Keratinocyte (primary cell): ENCODE measurements at regions not wholly inside any gene's neighbourhood (a gene's known extent, or its start where the extent isn't known, plus 50 kb on each side); places are given as distances from the start of the nearest gene placed in this dataset.

Experiments used
- DNase-seq: peaks from one replicate; pipeline ENCODE4 v3.0.0-alpha.2; 2011; ENCODE audit warnings: low read depth, missing footprints, low spot score
- FAIRE-seq: peaks from 2 replicates; lab custom pipeline; 2011; peaks lifted over from hg19 to GRCh38; lab: Jason Lieb, UNC
- H2AFZ ChIP-seq: 2 replicates; pipeline ENCODE4 v1.6.0; 2012; ENCODE audit warnings: low read length, control low read depth, inconsistent platforms; ENCODE audit not compliant: control insufficient read depth
- H3K27ac ChIP-seq: 2 replicates; pipeline ENCODE4 v1.5.1; 2011; ENCODE audit warnings: low read length; ENCODE audit not compliant: control insufficient read depth, insufficient read depth
- H3K27me3 ChIP-seq: 3 replicates; pipeline ENCODE4 v1.6.0; 2011; ENCODE audit warnings: low read length; ENCODE audit not compliant: control insufficient read depth, insufficient read depth; ENCODE audit errors: extremely low read depth
- H3K36me3 ChIP-seq, 2 experiments: 2 replicates in 1 of 2; 3 replicates in 1 of 2; pipeline ENCODE4 v1.5.1; 2011; ENCODE audit warnings: low read length in 2 of 2, mild to moderate bottlenecking in 1 of 2; ENCODE audit not compliant: control insufficient read depth in 2 of 2, insufficient read depth in 2 of 2; ENCODE audit errors: extremely low read depth in 1 of 2
- H3K4me1 ChIP-seq: 3 replicates; pipeline ENCODE4 v1.5.1; 2011; ENCODE audit warnings: low read length; ENCODE audit not compliant: control insufficient read depth, insufficient read depth; ENCODE audit errors: extremely low read depth
- H3K4me2 ChIP-seq: 3 replicates; pipeline ENCODE4 v1.6.0; 2011; ENCODE audit warnings: low read depth, low read length; ENCODE audit not compliant: control insufficient read depth, insufficient read depth; ENCODE audit errors: extremely low read depth
- H3K4me3 ChIP-seq, 3 experiments: fragments of 200-600 bp in 1 of 3; sonication (generic) in 1 of 3; 2 replicates in 2 of 3; 3 replicates in 1 of 3; pipeline ENCODE4 v1.5.1; 2011 to 2016; ENCODE audit warnings: low read length in 3 of 3, mild to moderate bottlenecking in 3 of 3, control low read depth in 2 of 3, inconsistent platforms in 1 of 3, low read depth in 1 of 3, mixed read lengths in 1 of 3, mixed run types in 1 of 3, moderate library complexity in 1 of 3; ENCODE audit not compliant: control insufficient read depth in 2 of 3, insufficient read depth in 2 of 3; ENCODE audit errors: extremely low read depth in 1 of 3
- H3K79me2 ChIP-seq: 2 replicates; pipeline ENCODE4 v1.6.0; 2012; ENCODE audit warnings: low read length; ENCODE audit not compliant: control insufficient read depth, insufficient read depth
- H3K9ac ChIP-seq: 3 replicates; pipeline ENCODE4 v1.6.0; 2011; ENCODE audit warnings: low read length; ENCODE audit not compliant: control insufficient read depth, insufficient read depth; ENCODE audit errors: extremely low read depth
- H3K9me1 ChIP-seq: 3 replicates; pipeline ENCODE4 v1.6.0; 2011; ENCODE audit warnings: low read length; ENCODE audit not compliant: control insufficient read depth, insufficient read depth; ENCODE audit errors: extremely low read depth
- H3K9me3 ChIP-seq: 2 replicates; pipeline ENCODE4 v1.5.1; 2012; ENCODE audit warnings: low read depth, low read length; ENCODE audit not compliant: control insufficient read depth
- H4K20me1 ChIP-seq: 3 replicates; pipeline ENCODE4 v1.6.0; 2011; ENCODE audit warnings: low read length; ENCODE audit not compliant: control insufficient read depth, insufficient read depth; ENCODE audit errors: extremely low read depth
- CTCF ChIP-seq, 3 experiments: IDR thresholded peaks in 1 of 3; conservative IDR thresholded peaks in 1 of 3; optimal IDR thresholded peaks in 1 of 3; 2 replicates in 2 of 3; 3 replicates in 1 of 3; pipeline versions ENCODE3 to v1.5.1; 2011; ENCODE audit warnings: low read length in 3 of 3, mild to moderate bottlenecking in 3 of 3, moderate library complexity in 2 of 3, control low read depth in 1 of 3, inconsistent platforms in 1 of 3; ENCODE audit not compliant: insufficient read depth in 2 of 3; ENCODE audit errors: extremely low read depth in 1 of 3
- EZH2 ChIP-seq: IDR thresholded peaks from one replicate; pipeline ENCODE4 v1.6.1; 2012; ENCODE audit warnings: inconsistent platforms, mild to moderate bottlenecking, low read length, moderate library complexity
- dilution Hi-C: fragments of 300-500 bp; cut with MboI; formaldehyde crosslinking; loops from one replicate; pipeline ENCODE4 v1.7.0; 2020; ENCODE audit warnings: low sequenced_read_pairs; ENCODE audit not compliant: extremely low pct_ligation_motif_present

DNA sequence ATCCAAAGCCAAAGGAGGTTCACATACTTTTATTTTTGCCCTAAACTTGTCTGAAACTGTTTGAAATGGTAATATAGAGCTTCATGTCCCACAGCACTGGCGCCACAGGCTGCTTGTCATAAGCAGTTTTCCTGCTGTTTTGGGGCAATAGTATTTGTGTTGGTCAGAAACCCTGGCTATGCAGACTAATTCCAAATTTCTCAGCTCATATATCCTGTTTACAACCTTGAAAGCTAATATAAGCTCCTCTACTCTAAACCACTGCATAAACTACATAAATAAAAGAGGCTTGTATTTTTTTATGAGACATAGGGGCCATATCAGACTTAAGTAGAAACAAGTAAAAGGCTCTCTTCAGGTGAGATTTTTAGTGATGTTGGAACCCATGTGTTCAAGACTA, 736.8 kb upstream of the ID2 start:
- dilution Hi-C loops = no loop called here
- no peaks in the 10 kb centered on the region for H4K20me1 ChIP-seq
- H3K36me3 ChIP-seq = no peaks in the 10 kb centered on the region
- H2AFZ ChIP-seq = no peak overlapping the region
- H3K4me3 ChIP-seq = no peak overlapping the region
- H3K9me3 ChIP-seq = no peaks in the 10 kb centered on the region
- FAIRE-seq (no peak), DNase-seq (no peak)
- H3K4me2 ChIP-seq = no peak overlapping the region
- H3K27me3 ChIP-seq = no peaks in the 10 kb centered on the region
- no peak overlapping the region for H3K9ac ChIP-seq
- no peaks in the 10 kb centered on the region for H3K79me2 ChIP-seq
- no peak overlapping the region for H3K27ac ChIP-seq
- no peaks in the 10 kb centered on the region for H3K4me1 ChIP-seq
- no peak for TF ChIP-seq CTCF (optimal IDR thresholded peaks at IDR 0.05 in 1 of 3, IDR thresholded peaks at IDR 0.05 in 1 of 3, conservative IDR thresholded peaks at IDR 0.05 in 1 of 3; ENCODE audit: extremely low read depth in 1 of 3, insufficient read depth in 2 of 3, low read length in 3 of 3)
- TF ChIP-seq EZH2 = no peak
- H3K9me1 ChIP-seq = no peaks in the 10 kb centered on the region

GRCh38 chr2:7950035-7950612, 731.7 kb upstream of the ID2 start:
- FAIRE-seq = no peak
- Histone ChIP-seq H4K20me1 (no peaks in the 10 kb centered on the region), H3K4me2 (no peak overlapping the region), H3K4me1 (no peaks in the 10 kb centered on the region), H3K27ac (no peak overlapping the region), H3K9ac (no peak overlapping the region), H3K9me3 (no peaks in the 10 kb centered on the region), H3K4me3 (no peak overlapping the region), H3K27me3 (no peaks in the 10 kb centered on the region), H3K36me3 (no peaks in the 10 kb centered on the region), H2AFZ (no peak overlapping the region), H3K9me1 (no peaks in the 10 kb centered on the region), H3K79me2 (no peaks in the 10 kb centered on the region)
- no peak for DNase-seq
- dilution Hi-C loops = no loop called here
- no peak for TF ChIP-seq CTCF (optimal IDR thresholded peaks at IDR 0.05 in 1 of 3, IDR thresholded peaks at IDR 0.05 in 1 of 3, conservative IDR thresholded peaks at IDR 0.05 in 1 of 3; ENCODE audit: extremely low read depth in 1 of 3, insufficient read depth in 2 of 3, low read length in 3 of 3)
- no peak for TF ChIP-seq EZH2
